ENCODE measurements at regions not wholly inside any gene's neighbourhood (a gene's known extent, or its start where the extent isn't known, plus 50 kb on each side); places are given as distances from the start of the nearest gene placed in this dataset.

DNA sequence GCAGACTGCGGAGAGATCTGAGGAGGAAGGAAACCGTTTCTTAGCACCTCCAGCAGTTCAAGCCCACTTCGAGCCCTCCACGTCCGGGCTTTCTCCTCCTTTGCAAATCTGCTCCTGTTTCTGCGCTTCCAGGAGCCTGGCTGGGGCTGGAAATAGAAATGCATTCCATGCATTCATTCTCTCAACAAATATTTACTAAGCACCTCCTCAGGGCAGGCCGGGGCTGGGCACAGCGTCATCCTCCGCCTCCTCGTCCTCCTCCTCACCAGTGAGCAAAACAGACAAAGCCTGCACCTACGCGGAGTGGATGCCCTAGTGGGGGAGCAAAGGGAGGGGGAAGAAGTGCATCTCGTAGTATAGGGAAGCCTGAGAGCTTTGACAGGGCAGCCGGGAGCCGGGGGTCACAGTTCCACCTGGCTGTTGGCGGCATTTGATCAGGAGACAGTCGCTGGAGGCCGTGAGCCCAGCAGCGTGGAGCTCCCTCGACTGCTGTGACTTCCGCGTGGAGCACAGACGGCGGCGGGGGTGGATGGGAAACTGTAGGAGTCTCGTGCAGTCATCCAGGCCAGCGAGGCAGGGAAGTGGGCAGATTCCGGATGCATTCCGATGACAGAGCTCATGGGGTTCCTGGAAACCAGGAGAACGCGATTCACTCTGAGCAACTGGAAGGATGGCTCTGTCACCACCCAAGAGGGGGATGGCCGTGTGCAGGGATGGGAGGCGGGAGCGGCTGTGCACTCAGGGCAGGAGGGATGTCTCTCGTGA, 93.5 kb downstream of the SIK1 start:
- no peak for DNase-seq (ENCODE audit: low read depth in 3 of 3, low spot score in 1 of 3)

DNA sequence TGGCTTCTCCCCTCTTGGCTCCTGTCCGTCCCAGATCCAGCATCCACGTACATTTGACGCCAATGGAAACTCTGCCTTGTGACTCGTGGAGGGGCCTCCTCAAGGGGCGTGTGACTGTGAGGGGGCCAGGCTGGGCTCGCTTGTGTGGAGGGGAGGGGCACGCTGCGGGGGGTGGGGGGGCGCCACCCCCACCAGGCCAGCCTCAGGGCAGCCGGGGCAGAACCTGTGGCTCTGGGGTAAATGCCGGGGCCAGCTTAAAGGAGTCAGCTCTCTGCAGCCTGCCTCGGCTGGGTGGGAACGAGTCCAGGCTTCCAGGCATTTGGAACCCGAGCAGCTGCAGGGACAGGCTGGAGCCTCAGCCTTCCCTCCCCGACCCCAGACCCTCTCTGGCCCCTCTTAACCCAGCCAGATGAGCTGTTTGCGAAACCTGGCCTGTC, 94.1 kb downstream of the SIK1 start:
- DNase-seq (ENCODE audit: low read depth in 3 of 3, low spot score in 1 of 3): no peak

DNA sequence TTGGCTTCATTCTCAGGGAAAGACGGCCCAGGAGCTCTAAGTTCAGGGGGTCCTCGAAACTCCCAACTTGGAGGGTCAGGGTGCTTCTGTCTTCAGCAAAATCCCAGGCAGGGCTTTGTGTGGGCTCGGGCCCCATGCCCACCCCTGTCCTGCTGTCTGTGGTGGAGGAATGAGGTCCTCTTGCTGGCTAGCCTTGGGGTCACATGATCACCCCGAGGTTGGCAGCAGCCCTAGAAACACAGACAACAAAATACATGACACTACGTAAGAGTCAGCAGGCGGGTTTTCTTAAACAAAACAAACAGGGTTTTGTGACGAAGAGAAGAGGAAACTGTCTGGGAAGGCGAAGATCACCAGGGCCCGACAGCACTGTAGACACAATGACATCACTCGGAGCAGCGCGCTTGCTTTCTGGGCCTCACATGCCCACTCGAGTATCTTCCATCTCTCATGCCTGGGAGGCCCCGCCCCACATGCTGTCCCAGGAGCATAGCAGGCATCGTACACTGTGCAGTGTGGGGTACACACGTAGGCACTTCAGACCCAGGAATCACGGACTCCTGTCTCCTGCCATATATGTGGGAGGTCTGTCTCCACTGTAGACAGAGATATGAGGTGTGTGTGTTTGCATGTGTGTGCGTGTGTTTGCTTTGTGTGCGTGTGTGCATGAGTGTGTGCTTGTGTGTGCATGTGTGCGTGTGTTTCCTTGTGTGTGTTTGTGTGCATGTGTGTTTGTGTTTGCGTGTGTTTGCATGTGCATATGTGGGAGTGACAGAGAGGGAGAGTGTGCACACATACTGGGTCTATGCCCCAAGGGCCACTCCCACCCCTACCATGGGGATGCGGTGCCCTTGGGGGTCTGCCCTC, 94.7 kb downstream of the SIK1 start:
- DNase-seq (ENCODE audit: low read depth in 3 of 3, low spot score in 1 of 3): no peak

DNA sequence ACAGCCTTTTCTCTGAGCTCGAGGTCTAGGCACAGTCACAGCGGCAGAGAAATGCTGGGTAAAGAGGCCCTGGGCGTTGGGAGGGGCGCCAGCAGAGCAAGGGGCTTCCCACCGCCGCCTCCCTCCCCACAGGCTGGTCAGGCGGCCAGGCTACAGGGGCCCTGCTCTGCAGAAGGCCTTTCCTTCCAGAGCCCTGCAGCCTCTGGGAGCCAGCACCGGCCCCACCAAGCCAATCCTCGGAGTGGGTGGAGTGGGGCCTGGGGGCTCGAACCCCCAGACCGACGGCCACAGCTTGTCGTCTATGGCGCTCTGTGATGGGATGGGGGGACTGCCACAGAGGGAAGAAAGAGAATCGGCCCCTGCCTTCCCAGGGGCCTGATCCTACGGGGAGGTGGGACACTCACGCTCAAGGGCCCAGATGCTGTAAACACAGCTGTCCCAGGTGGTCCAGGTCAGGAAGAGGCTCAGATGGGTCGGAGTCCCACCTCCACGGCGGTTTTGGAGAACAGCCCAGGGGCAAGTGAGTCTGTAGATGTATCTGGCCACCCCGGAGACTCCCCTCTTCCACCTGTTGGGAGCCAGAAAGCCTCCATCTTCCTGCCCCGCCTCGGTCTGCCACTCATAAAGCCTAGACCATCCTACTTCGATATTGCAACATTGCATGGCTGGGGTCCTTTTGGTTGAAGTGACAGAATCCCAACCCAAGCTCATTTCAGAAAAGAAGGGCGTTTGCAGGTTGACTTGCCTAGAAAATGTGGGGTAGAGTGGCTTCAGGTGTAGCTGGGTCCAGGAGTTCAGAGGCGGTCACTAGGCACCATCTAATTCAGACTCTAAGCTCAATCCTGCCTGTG, 95.6 kb downstream of the SIK1 start:
- DNase-seq (ENCODE audit: low read depth in 3 of 3, low spot score in 1 of 3): no peak

DNA sequence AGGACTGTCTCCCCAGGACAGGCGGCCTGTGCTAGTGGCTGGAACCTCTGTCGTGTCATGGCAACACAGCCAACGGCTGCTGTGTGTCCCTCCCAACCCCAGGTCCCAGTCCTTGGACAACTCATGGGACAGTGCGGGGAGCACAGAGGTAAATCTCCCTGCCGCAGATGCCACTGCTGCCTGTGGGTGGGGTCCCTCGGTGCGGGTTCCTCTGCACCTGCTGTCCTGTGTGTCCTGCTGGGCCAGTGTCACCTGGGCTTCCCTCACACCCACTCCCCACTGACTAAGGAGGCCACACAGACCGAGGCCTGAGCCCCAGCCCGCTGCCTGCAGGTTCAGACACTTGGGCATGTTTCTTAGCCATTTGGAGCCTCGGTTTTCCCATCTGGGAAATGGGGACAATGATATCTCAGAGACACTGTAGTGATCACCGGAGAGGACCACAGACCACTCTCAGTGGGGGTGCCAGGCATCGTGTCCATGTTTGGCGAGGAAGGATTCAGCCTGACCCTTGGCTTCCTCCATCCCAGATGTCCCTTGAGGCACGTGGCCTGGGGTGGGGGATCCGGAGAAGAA, 96.5 kb downstream of the SIK1 start:
- DNase-seq (ENCODE audit: low read depth in 3 of 3, low spot score in 1 of 3): no peak

DNA sequence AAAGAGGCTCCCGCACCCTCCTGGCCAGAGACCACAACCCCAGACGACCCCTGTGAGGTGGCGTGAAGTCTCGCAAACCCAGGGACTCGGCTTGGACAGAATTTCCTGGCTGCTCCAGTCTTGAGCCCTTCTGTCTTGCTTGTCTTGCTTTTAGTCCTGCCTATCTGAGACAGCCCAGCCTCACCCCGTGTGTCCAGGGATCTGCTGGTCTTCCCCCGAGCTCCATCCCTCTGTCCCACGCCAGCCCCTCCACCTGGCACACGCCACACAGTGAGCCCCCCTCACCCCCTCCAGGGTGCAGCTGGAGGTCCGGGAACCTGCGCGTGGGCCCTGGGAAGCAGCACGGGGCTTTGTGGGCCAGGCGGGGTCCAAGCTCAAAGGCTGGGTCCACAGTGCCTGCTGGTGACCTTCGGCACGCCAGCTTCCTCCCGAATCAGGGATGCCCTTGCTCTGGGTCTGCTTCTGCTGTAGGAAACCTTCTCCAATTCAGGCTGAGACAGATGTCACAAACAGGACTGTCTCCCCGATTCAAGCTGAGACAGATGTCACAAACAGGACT, 97.1 kb downstream of the SIK1 start:
- no peak for DNase-seq (ENCODE audit: low read depth in 3 of 3, low spot score in 1 of 3)

DNA sequence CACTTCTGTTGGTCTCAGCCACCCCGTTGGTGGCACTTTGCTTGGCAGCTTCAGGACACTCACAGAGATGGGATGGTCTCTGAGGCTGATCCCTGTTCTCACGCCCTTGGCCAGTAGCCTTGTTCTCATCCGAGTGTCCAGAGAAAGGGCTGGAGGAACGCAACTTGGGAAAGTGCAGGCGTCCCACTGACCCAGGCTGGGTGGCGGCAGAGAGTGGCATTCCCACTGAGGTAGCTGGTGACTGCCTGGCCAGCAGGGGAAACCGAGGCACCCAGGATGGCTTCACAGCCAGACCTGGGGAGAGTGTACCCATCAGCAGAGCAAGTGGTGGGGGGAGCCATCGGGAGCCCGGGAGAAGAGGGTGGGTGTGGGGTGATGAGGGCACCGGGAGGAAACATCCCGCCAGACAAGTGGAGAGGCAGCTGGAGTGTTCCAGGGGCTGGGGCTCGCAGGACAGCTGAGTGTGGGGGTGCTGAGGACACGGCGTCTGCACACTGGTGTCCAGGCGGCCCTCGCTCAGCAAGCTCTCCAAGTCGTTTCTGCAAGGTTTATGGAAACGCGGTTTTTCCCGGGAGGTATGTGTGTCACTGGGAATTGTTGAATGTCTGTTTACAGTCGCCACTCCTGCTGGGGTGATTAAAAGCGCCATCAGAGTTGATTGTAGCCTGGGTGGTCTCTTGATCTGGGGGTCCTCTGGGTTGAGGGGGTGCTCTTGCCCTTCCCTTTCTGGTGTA, 97.8 kb downstream of the SIK1 start:
- DNase-seq (ENCODE audit: low read depth in 3 of 3, low spot score in 1 of 3): no peak

DNA sequence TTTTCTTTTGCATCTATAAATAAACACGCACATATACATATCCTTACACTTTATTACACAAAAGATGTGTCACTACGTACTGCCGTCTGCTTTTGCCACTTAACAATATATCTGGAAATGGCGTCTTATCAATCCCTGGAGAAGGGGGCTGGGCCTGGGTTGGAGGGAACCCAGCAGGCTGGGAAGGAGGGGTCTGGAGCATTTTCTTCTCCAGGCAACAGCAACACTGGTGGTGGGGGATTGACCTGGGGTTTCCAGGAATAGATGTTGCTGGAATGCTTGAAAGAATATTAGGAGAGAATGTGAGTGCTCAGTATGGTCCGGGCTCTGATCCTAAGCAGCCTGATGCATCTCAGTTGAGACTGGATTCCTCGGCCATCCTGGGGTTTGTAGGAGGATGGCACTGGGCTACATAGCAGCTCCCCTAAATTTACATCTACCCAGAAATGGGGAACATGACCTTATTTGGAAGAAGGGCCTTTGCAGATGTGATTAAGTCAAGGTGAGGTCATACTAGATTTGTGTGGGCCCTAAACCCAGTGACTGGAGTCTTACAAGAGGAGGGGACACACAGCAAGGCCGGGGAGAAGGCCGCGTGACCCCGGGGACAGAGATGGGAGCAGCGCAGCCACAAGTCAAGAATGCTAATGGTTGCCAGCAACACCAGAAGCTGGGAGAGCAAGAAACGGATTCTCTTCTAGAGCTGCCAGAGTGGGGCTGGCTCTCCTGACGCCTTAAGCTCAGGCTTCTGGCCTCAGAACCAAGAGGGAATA, 98.6 kb downstream of the SIK1 start:
- no peak for DNase-seq (ENCODE audit: low read depth in 3 of 3, low spot score in 1 of 3)

DNA sequence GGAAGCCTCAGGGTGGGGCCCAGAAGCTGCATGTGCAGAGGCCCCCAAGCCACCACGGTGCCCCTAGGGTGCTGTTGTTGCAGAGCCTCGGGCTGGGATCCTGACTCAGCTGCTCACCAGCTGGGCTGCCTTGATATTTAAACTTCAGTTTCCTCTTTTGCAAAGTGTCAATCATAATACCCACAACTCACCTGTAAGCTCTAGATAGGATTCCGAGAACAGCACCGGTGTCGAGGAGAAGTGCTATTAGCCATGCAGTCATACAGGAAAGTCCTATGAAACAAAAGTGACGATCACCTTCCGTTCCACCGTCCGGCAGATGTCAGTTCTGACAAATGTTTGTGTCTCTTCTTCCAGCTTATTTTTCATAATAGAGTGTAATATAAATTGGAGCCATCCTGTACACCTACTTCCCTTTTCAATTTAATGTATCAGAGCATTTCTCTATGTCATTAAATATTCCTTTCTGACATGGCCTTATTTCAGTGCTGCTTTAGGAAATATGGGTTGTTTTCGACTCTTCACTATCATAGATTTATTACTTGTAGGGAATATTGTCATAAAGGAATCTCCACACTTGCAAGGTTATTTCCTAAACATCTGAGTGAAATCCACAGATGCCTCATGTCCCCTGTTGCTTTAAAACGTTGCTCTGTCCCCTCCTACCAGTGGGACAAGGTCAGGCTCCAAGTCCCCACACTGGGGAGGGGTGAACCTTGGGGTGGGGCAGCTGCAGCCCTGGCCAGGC, 100.8 kb downstream of the SIK1 start:
- DNase-seq (ENCODE audit: low read depth in 3 of 3, low spot score in 1 of 3): no peak

DNA sequence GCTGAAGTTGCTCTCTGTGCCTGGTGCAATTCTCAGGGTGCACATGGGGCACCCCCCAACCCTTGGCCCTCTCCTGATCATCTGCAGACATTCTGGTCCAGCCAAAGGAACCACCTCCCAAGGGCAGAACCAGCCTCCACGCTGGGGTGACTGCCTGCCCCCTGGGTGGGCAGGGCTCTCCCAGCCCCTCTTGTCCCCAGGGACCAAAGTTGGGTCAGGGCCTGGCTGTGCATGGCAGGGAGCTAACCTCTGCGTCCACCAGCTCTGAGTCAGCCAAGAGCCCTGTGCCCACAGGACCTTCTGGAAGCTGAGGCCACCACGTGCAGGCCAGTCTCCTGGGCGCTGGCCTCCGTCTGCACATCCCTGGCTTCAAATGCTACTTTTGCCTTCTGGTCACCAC, 101.9 kb downstream of the SIK1 start:
- DNase-seq (ENCODE audit: low read depth in 3 of 3, low spot score in 1 of 3): no peak

DNA sequence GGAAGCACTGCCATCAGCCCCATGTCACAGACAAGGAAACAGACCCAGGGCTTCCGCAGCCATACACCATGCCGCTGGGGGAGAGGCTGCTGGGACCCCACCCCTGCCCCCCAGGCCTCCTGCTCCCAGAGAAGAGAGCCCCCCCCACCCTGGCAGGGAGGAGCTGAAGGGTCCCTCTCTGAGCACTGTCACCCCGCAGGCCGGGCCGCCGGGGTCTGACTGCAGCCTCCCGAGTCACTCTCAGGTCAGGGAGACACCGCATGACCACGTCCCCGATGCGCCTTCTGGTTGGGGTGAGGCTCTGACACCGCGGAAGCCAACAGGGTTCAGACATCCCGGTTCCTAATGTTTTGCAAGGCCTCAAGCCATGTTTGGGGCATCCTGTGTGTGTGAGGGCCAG, 102.3 kb downstream of the SIK1 start:
- DNase-seq (ENCODE audit: low read depth in 3 of 3, low spot score in 1 of 3): no peak

DNA sequence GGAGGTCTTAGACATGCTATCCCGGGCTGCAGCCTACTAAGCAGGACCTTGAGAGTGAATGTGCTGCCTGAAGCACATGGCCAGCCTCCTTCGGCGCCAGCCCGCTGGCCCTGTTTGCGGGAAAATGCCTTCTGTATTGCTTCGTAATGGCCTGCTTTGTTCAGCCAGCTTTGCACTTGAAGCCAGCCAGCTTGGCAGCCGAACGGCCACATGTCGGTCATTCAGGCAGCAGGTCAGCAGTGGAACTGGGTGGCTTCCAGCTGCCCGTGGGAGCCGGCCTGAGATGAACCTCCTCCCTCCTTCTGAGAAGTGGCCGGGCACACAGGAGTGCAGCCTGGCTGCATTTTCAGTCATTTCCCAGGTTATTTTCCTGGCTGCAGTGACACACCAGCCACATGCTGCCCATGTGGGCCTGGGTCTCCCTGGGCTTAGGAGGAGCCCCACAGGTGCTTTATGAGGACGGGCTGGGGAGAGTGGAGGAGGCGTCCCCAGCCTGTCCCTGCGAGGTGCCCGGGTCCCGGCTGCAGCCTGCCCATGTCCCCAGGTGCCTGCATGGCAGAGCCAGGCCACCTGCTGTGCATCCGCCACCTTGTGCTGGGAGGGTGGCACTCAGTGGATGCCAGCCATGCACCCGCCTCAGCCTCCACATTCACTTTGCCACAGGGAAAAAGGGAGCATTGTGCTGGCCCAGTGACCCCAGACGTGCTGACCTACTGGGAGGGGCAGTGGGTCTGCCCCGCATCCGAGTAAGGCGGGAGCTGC, 103.5 kb downstream of the SIK1 start:
- DNase-seq (ENCODE audit: low read depth in 3 of 3, low spot score in 1 of 3): no peak

DNA sequence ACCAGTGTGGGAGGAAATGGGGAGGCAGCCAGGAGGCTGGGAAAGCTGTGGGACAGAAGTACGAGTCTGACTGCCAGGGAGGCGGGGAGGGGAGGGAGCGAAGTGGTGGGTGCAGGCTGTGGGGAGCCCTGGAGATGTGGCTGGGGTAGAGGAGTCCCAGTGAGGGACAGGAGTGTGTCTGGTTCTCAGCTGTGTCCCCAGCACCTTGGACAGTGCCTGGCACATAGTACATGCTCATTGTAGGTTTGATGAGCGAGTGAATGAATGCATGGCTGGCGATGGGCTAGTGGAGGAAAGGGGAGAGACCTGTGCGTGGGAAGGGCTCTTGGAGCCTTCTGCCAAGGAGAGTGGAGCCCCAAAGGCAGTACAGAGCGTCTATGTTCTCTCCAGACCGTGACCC, 104.1 kb downstream of the SIK1 start:
- DNase-seq (ENCODE audit: low read depth in 3 of 3, low spot score in 1 of 3): no peak

DNA sequence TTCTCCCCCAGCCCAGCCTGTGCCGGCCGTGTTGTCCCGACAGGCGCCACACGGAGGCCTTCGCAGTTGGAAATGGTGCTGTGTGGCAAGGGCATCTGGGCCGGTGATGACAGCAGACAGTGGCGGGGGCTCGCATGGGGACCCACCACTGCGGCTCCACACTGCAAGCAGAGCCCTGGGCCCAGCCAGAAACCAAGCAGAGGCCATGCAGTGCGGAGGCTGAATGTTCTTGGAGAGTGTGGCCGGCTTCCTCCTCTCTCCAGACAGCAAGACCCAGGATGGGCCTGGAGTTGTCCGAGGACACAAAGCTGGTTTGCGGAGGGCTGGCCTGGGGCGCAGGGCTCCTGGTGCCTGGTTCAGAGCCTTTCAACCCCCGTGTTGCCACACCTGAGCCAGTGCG, 104.6 kb downstream of the SIK1 start:
- DNase-seq (ENCODE audit: low read depth in 3 of 3, low spot score in 1 of 3): no peak

DNA sequence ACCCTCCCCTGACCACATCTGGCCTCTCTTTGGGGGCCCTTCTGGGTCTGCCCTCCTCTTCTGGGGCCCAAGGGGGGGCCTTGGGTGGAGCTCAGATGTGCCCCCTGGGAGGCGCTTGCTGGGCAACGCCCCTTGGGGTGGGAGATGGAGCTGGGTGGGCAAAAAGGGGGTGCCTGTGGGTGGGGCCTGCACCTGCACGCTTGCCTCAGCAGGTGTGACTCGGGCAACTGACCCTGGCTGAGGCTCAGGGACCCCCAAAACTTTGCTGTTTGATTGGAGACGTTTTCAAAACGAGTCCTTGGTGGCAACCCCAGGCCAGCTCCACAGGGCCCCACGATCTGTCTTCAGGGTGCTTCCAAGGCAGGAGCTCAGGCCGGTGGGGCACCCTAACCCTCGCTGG, 105.3 kb downstream of the SIK1 start:
- DNase-seq (ENCODE audit: low read depth in 3 of 3, low spot score in 1 of 3): no peak

DNA sequence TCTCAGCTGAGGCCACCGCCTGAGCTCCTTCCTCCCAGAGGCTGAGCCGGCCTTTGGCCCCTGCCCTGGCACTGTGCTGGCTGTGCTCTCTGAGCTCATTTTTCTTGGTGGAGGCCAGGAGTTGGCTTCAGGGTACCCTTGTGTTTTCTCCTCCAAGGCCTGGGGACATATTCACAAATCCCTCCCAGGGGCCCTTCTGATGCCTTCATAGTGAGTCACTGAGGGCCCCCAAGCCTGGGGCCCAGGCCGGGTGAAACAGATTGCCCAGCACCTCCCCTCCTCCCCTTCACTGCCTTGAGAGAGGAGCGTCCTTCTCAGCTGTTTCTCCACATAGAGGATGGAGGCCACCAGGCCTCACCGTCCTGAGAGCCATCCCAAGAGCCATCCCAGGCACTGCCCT, 105.8 kb downstream of the SIK1 start:
- no peak for DNase-seq (ENCODE audit: low read depth in 3 of 3, low spot score in 1 of 3)

DNA sequence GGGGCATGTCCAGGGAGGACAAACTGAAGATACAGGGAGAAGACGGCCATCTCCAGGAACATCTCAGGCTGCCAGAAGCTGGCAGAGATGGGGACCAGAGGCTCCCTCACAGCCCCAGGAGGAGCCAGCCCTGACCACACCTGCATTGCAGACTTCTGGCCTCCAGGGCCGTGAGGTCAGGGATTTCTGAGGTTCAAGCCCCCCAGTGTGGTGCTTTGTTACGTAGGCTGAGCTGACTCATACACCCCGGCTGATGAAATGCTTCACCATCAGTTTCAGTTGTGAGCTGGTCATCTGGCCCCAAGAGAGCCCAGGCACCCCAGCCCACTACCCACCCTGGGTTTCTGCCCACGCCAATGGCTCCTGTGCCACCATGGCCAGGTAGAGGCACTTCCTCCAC, 106.4 kb downstream of the SIK1 start:
- no peak for DNase-seq (ENCODE audit: low read depth in 3 of 3, low spot score in 1 of 3)

Data from stimulated activated CD4-positive, alpha-beta T cell treated with anti-CD3 and anti-CD28 coated beads, TNF-alpha, amount 100 ng/mL, for 1 hour (primary cell).